Fibroblast of lung (primary cell): ENCODE measurements at regions not wholly inside any gene's neighbourhood (a gene's known extent, or its start where the extent isn't known, plus 50 kb on each side); places are given as distances from the start of the nearest gene placed in this dataset.

Experiments
- EZH2 ChIP-seq: IDR thresholded peaks from 2 replicates; pipeline ENCODE4 v1.5.1; 2012; ENCODE audit warnings: low read length, control low read depth, mild to moderate bottlenecking; ENCODE audit errors: missing control alignments
- TF ChIP-seq, protein P1 (sequence below), 2 donors: IDR thresholded peaks in 1 of 2; conservative IDR thresholded peaks in 1 of 2; 1 replicate in 1 of 2; 2 replicates in 1 of 2; pipeline ENCODE4 v1.5.1; 2011 to 2012; ENCODE audit warnings: low read length in 2 of 2, control low read depth in 1 of 2, inconsistent platforms in 1 of 2, low read depth in 1 of 2, mild to moderate bottlenecking in 1 of 2

DNA sequence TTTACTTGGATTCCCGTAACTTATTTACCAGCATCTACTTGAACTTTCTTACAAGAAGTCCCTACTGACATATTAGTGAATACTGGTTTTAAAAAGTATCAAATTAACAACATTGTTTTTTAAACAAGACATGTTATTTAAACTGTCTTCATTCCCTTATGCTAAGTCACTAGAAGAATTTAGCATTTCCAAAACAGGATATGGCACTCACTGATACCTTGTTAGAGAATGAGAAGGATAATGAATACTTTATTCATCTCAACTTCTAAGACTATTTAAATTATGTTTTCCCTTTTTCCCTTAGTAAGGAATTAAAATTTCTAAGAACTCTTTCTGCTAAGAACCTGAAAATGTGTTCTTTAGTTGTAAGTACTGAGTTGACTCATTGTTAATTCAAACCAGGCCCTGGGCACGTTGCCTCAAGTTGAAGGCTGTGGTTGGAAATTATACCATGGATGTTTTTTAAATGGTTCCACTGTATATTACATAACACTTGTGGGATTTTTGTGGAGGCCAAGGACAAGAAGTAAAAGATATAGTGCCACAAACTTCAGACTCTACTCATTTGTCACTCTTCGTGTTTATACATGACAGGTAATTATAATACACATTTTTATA is 219.0 kb upstream of the EDIL3 start:
- TF ChIP-seq, protein P1, sequence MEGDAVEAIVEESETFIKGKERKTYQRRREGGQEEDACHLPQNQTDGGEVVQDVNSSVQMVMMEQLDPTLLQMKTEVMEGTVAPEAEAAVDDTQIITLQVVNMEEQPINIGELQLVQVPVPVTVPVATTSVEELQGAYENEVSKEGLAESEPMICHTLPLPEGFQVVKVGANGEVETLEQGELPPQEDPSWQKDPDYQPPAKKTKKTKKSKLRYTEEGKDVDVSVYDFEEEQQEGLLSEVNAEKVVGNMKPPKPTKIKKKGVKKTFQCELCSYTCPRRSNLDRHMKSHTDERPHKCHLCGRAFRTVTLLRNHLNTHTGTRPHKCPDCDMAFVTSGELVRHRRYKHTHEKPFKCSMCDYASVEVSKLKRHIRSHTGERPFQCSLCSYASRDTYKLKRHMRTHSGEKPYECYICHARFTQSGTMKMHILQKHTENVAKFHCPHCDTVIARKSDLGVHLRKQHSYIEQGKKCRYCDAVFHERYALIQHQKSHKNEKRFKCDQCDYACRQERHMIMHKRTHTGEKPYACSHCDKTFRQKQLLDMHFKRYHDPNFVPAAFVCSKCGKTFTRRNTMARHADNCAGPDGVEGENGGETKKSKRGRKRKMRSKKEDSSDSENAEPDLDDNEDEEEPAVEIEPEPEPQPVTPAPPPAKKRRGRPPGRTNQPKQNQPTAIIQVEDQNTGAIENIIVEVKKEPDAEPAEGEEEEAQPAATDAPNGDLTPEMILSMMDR (conservative IDR thresholded peaks at IDR 0.05 in 1 of 2, IDR thresholded peaks at IDR 0.05 in 1 of 2; ENCODE audit: low read depth in 1 of 2, low read length in 2 of 2) = no peak
- no peak for TF ChIP-seq EZH2
